ENCODE measurements at regions not wholly inside any gene's neighbourhood (a gene's known extent, or its start where the extent isn't known, plus 50 kb on each side); places are given as distances from the start of the nearest gene placed in this dataset.

GRCh38 chr1:11373029-11373894, 100.3 kb downstream of the UBIAD1 start:
- Histone ChIP-seq H3K9me3 (no peaks in the 10 kb centered on the region), H3K4me1 (no peaks in the 10 kb centered on the region), H3K36me3 (no peaks in the 10 kb centered on the region), H3K27ac (no peak overlapping the region), H3K4me3 (no peak overlapping the region), H3K27me3 (no peaks in the 10 kb centered on the region)
- TF ChIP-seq POLR2A (IDR thresholded peaks at IDR 0.05) (no peak), CTCF (IDR thresholded peaks at IDR 0.05 in 4 of 5, conservative IDR thresholded peaks at IDR 0.05 in 1 of 5) (no peak)
- DNase-seq (no peak), ATAC-seq (no peak)
- in situ Hi-C loops (cut with MboI; ENCODE audit: low sequenced_read_pairs in 4 of 4): no loop called here
- intact Hi-C loops (cut with DNase I; ENCODE audit: low total_unique reads): no loop called here

GRCh38 chr1:11373895-11374747, 101.1 kb downstream of the UBIAD1 start:
- TF ChIP-seq CTCF (IDR thresholded peaks at IDR 0.05 in 4 of 5, conservative IDR thresholded peaks at IDR 0.05 in 1 of 5) (no peak), POLR2A (IDR thresholded peaks at IDR 0.05) (no peak)
- ATAC-seq (no peak), DNase-seq (no peak)
- intact Hi-C loops (cut with DNase I; ENCODE audit: low total_unique reads) (no loop called here), in situ Hi-C loops (cut with MboI; ENCODE audit: low sequenced_read_pairs in 4 of 4) (no loop called here)
- no peak overlapping the region for H3K4me3 ChIP-seq
- H3K4me1 ChIP-seq: no peaks in the 10 kb centered on the region
- no peaks in the 10 kb centered on the region for H3K36me3 ChIP-seq
- H3K27me3 ChIP-seq: no peaks in the 10 kb centered on the region
- no peaks in the 10 kb centered on the region for H3K9me3 ChIP-seq
- no peak overlapping the region for H3K27ac ChIP-seq

- intact Hi-C loops (cut with DNase I; ENCODE audit: low total_unique reads) (no loop called here), in situ Hi-C loops (cut with MboI; ENCODE audit: low sequenced_read_pairs in 4 of 4) (no loop called here)
- H3K27me3 ChIP-seq: peaks cover 0 to 3% (median 0%) of the 10 kb centered on the region in 3 donors
- DNase-seq (no peak), ATAC-seq (no peak)
- H3K36me3 ChIP-seq: no peaks in the 10 kb centered on the region
- H3K27ac ChIP-seq: no peak overlapping the region
- H3K9me3 ChIP-seq: no peaks in the 10 kb centered on the region
- TF ChIP-seq CTCF (IDR thresholded peaks at IDR 0.05 in 4 of 5, conservative IDR thresholded peaks at IDR 0.05 in 1 of 5) (no peak), POLR2A (IDR thresholded peaks at IDR 0.05) (no peak)
- no peak overlapping the region for H3K4me3 ChIP-seq
- no peaks in the 10 kb centered on the region for H3K4me1 ChIP-seq
Measured at GRCh38 chr1:11374748-11375110, 101.7 kb downstream of the UBIAD1 start.

- TF ChIP-seq POLR2A (IDR thresholded peaks at IDR 0.05): no peak
- TF ChIP-seq CTCF (IDR thresholded peaks at IDR 0.05 in 4 of 5, conservative IDR thresholded peaks at IDR 0.05 in 1 of 5): no peak
- H3K27me3 ChIP-seq: peaks cover 0 to 5% (median 0%) of the 10 kb centered on the region in 3 donors
- H3K4me1 ChIP-seq: no peaks in the 10 kb centered on the region
- H3K4me3 ChIP-seq: no peak overlapping the region
- in situ Hi-C loops (cut with MboI; ENCODE audit: low sequenced_read_pairs in 4 of 4) (no loop called here), intact Hi-C loops (cut with DNase I; ENCODE audit: low total_unique reads) (no loop called here)
- ATAC-seq (no peak), DNase-seq (no peak)
- no peak overlapping the region for H3K27ac ChIP-seq
- H3K9me3 ChIP-seq: no peaks in the 10 kb centered on the region
- no peaks in the 10 kb centered on the region for H3K36me3 ChIP-seq
Measured at GRCh38 chr1:11377001-11377583, 101.9 kb upstream of the DISP3 start.
